ENCODE measurements at regions not wholly inside any gene's neighbourhood (a gene's known extent, or its start where the extent isn't known, plus 50 kb on each side); places are given as distances from the start of the nearest gene placed in this dataset.

DNA sequence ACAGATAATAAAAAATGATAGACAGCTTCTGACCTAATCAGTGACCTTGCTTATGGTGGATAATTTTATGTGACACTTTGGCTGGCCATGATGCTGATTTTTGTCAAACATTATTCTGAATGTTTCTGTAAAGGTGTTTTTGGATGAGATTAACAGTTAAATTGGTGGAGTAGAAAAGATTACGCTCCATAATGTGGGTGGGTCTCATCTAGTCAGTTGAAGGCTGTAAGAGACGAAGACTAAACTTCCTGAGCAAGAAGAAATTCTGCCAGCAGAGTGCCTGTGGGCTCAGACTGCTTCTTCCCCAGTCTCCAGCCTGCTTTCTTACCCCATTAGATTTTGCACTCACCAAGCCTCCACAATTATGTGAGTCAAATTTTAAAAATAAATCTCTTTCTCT lies 214.9 kb upstream of the ITGA4 start:
- DNase-seq (ENCODE audit: low read depth) = no peak

GRCh38 chr2:181243319-181243718 lies 213.9 kb upstream of the ITGA4 start:
- DNase-seq (ENCODE audit: low read depth) = no peak

DNA sequence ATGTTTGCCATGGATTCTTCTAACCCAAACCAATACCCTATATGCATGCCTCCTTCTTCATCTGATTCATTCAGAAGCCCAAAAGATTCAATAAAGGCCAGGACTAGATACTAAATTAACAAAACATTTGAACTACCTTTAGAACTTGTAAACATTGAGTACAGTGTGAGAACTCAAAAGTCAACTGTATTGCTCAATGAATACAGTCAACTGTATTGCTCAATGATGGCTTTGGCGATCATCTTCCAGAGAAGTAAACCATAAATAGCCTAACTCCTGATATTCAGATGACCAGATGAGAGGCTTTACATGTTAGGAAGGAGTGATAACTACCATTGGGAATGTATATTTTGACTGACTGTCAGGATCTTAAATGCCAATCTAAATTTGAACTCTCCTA lies 206.5 kb upstream of the ITGA4 start:
- DNase-seq (ENCODE audit: low read depth) = no peak

GRCh38 chr2:181252262-181253148 lies 204.7 kb upstream of the ITGA4 start:
- no peak for DNase-seq (ENCODE audit: low read depth)

DNA sequence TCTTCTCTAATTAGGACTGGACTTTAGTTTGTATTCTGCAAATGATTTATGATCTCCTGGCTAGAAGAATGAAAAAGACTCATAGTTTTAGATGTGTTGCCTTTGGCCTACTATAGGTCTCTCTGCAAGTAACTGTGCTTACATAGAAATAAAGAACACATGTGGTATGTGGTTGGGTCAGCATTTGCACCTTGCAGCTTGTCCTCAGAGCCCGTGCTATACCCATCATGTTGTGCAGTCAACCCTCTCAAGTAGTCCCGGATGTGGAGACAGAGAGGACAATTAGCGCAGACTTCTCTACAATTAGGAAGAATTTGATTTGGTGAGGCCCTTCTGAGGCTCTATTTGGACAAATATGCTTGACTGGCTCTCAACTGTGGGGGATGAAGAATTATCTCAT lies 203.7 kb upstream of the ITGA4 start:
- DNase-seq (ENCODE audit: low read depth) = no peak

DNA sequence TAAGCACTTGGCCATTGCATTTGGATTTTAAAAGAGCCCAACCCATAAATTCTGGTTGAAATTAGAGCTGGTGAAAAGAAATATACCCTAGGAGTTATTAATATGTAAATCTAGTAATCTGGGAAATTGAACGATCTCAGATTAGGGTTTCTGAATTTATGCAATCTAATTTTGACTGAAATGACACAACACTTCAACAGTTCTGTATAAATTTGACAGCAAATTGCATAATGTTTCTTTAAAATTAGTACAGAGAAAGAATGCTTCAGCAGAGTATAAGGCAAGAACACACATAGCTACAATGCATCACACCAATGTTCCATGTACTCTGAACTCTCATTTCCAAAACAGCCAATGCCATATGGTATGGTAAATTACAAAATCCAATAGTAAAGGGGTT lies 201.5 kb upstream of the ITGA4 start:
- no peak for DNase-seq (ENCODE audit: low read depth)

DNA sequence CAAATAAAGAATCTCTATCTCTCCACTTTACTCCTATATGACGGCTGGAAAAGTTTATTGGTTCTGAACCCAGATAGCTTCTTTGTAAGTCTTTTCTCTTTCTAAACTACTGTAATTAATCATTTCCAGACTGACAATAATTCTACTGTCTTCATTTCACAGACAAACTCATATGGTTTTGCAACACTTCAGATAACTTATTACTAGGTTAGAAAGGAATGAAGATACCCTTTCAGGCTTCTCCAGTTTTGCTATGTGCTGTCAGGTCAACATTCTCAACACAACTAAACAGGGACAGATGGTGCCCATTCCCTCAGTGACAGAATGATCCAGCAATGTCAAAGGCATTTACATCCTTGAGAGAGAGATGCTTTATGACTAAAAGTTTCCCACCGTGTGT lies 198.5 kb upstream of the ITGA4 start:
- DNase-seq (ENCODE audit: low read depth) = peak; percentile 67

- no peak for DNase-seq (ENCODE audit: low read depth)
Observed at GRCh38 chr2:181262782-181263181, 194.4 kb upstream of the ITGA4 start.

GRCh38 chr2:181264001-181264400 lies 193.2 kb upstream of the ITGA4 start:
- peak; percentile 64 for DNase-seq (ENCODE audit: low read depth)

DNA sequence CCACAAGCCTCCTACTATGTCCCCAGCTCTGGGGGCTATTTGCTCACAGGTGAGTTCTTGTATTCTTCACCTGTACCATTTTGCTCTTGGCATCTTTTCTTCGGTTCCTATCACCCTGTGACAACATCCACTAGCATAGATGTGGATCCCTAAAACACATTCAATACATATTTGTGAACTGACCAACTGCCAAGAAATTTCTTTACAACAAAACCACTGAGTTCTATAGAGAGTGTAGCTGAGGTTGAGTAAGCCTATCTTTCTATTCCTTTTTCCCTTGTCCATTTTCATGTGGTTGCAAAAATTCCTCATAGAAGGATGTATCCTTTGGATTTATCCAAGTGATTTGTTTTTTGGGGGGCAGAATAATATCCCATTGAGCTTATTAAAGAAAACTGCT lies 192.7 kb upstream of the ITGA4 start:
- peak; percentile 40 for DNase-seq (ENCODE audit: low read depth)

DNA sequence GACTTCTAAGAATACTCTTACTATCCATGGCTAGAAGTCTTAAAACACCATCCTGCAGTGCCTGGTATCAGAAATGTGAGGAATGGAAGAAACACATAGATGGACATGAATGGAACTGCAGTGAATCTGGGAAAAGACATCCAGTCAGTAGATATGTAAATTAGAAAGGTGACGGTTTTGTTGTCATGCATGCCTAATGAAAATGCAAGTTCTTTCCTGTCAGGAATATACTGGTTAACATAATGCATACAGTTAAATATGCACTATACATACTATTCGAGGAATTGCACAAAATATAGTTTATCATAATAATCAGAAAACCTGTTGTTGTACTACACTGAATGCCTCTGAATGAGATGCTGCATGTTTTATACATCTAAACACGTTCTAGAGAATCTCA lies 190.6 kb upstream of the ITGA4 start:
- no peak for DNase-seq (ENCODE audit: low read depth)

DNA sequence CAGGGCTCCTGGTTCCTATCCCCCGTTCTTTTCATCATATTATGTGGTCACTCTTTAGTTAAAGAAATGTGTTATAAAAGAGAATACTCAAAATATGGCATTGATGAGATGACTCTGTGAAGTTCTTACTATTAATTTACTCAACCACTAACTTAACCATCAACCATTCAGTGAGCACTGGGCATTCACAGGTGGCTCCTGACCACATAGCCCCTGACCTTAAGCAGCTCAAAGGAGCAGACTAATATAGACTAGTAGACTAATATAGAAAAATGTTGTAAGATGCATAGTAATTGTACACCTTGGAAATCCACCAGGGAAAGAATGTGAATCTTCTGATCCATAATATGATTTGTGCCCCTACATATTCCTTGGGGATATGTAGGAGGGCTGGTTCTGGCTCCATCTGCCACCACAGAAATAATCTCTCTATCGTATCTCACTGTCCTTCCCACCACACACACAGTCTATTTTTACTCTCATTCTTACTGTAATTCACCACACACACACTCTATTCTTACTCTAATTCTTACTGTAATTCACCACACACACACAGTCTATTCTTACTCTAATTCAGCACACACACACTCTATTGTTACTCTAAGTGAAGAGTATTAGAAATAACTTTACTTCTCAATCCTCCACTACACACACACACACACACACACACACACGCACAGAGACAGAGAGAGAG lies 188.9 kb upstream of the ITGA4 start:
- DNase-seq (ENCODE audit: low read depth) = no peak

DNA sequence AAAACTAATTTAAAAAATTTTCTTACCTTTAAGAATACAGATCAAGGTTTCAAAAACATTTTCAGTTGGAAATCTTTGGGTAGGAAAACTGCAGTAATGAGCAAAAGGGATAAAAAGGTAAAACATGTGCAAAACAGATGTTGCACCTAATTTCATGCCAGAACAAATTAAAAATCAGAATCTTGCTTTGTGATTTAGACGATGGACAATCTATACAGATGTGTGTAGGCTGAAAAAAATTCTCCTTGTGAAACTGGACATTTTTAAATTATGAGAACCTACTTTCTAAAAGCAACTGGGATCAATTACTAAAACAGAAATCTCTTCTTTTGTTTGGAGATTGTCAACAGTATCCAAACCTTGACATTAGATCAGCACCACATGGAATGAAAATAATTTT lies 183.2 kb upstream of the ITGA4 start:
- DNase-seq (ENCODE audit: low read depth) = no peak

DNA sequence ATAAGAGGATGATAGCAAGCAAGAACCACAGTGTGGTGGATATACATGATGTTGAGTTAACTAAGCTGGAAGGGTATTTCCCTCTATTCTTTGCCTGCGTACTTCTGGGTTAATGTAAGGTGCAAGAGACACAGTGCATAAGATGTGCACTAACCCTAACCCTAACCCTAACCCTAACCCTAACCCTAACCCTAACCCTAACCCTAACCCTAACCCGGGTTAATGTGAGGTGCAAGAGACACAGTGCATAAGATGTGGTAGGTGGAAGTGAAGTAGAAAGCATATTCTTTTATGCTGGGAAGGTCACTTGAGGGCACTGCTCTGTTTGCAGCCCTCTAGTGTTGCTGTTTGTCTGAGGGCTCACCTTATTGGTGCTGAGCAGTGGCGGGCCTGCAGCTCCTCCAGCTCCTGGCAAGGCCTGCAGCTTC lies 181.5 kb upstream of the ITGA4 start:
- DNase-seq (ENCODE audit: low read depth) = no peak

GRCh38 chr2:181281206-181281832 lies 175.9 kb upstream of the ITGA4 start:
- no peak for DNase-seq (ENCODE audit: low read depth)

DNA sequence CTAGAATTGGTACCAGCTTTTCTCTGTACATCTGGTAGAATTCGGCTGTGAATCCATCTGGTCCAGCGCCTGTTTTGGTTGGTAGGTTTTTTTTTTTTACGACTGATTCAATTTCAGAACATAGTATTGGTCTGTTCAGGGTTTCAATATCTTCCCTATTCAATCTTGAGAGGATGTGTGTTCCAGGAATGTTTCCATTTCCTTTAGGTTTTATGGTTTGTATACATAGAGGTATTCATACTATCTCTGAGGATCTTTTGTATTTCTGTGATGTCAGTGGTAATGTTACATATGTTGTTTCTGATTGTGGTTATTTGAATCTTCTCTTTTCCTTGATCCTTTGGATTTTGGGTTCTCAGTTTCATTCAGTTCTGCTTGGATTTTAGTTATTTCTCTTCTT lies 172.1 kb upstream of the ITGA4 start:
- DNase-seq (ENCODE audit: low read depth) = no peak

DNA sequence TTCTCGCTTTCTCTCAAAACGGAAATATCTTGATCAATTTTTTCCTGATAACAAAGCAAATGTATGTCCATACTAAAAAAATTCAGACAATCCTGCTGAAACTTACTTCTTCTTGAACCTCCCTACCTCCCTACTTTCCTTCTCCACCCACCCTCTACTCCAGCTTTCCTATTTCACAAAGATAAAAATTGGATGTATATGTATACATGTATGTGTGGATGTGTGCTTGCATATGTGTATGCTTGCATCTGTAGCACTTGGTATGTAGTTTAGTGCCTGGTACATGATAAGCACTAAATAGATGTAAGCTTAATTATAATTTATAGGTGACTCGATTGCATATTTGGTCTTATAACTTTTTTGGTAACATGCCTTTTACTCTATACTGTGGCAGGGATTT lies 167.5 kb upstream of the ITGA4 start:
- DNase-seq (ENCODE audit: low read depth) = no peak

GRCh38 chr2:181290182-181290581 lies 167.0 kb upstream of the ITGA4 start:
- DNase-seq (ENCODE audit: low read depth) = no peak

GRCh38 chr2:181294979-181295378 lies 162.2 kb upstream of the ITGA4 start:
- DNase-seq (ENCODE audit: low read depth) = no peak

DNA sequence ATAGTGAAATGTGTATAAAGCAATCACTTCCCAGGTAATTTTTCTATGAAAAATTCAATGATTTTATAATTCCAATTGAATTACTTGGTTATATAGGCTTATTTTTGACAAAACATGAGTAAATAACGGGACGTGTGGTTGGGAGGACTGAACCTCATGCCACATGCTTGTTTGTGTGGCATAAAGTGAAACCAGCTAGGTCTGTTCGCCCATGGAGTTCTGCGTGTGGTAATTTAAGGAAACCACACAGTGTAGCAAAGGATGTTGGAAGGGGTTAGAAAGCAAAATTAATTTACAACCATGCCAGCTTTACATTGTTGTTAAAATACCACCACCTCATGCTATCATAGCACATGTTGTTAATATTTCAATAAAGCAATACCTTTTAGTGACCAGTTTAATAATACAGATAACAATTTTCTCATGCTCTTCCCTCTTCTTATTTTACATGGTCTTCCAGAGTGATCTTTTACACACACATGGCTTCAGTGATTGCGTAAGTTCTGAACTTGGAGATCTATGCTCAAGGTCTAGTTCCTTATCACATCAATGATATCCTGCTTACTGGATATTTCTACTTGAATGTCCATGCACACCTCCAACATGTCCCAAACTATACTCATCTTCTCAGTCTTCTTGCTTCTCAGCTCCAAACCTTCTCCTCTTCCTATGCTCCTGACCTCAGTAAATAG lies 156.4 kb upstream of the ITGA4 start:
- no peak for DNase-seq (ENCODE audit: low read depth)

DNA sequence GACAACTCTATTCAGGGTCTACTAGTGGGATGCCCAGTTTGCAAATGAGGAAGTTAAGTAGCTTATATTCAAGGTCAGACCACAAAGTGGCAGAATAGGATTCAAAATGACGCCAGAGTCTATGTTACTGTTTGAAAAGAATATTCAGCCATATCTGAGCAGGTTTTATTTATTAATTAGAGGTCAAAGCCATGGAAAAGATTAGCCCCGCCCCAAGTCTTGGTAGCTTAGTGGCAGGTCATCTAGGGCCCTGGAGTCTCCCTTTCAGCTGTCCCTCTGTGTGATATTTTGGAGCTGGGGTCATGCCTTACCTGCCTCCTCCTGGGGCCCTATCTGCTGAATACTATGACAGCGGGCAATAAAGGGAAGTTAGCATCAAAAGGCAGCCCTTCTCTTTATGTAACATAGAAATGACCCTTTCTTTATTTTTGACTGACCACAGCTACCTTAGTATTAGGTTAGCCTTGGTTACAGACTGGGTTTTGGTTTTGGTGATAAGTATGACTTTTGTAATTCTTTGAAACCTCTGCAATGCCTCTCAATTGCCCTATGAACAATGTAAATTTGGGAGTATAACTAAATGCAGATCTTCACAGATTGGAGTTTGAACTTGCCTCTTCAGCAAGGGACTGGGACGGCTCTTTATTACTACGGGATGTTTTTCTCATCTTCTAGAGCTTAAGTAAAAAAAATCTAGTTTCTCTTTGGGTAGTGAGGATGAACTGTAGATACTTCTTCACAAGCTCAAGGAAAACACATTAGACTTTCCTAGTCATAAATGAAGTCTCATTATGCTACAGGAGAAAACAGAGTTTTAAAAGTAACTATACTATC lies 153.0 kb upstream of the ITGA4 start:
- DNase-seq (ENCODE audit: low read depth) = no peak
